Activated CD4-positive, CD25-positive, alpha-beta regulatory T cell treated with anti-CD3 and anti-CD28 coated beads, Interleukin-2, amount 50 U/mL, for 24 hours (primary cell): ENCODE measurements at regions not wholly inside any gene's neighbourhood (a gene's known extent, or its start where the extent isn't known, plus 50 kb on each side); places are given as distances from the start of the nearest gene placed in this dataset.

Experiments used
- ATAC-seq, 2 donors: fragments of 150-1000 bp; cut with Tn5 transposase; one replicate each; pipeline ENCODE4 v1.10.0; 2021; ENCODE audit warnings: mild to moderate bottlenecking in 1 of 2, moderate library complexity in 1 of 2

DNA sequence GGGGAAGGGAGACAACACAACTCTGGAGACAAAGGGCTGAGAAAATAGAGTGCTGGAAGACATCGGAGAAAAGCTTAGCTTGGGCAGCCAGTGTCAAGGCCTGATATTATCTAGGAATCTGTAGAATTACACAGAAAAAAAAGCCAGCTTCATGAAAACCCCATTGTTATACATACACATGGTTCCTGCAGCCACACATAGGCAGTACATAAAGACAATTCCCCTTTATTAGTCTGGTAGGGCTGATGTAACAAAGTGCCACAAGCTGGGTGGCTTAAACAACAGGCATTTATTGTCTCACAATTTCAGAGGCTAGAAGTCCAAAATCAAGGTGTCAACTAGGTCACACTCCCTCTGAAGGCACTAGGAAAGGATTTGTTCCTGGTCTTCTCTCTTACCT lies 503.5 kb downstream of the MID1IP1 start:
- ATAC-seq, result no peak

DNA sequence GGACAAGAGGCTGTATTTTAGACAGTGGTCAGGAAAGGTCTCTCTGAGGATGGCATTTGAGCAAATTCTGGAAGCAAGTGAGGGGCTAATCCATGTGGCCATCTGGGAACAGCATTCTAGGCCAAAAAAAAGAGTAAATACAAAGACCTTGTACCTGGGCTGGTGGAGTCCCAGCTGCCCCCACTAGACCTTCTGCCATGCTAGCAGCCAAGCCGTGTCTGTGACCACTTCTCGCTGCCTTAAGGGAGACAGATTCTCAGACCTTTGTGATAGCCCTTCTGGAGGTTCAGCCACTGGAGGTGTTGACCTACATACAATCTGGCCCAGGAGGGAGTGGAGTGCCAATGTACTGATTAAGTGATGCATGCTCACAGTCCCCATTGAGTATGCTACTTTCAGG lies 506.2 kb downstream of the MID1IP1 start:
- no peak for ATAC-seq

DNA sequence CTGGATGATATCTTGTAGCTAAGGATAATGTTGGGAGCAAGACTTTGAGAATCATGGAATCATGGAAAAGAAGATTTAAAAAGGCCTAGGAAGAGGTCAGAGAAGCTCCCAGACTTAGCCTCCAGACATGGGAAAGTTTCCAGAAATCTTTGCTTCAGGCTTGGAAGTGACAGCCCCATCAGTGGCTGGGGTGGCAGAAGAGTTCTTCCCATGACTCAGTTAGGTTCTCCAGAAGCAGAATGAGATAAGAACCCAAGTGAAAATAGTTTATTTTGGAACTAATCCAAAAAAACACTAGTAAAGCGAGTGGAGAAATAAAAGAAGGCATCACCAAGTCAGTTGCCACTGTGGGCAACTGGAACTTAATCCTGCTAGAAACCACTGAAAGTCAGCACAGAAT lies 506.9 kb downstream of the MID1IP1 start:
- no peak for ATAC-seq

DNA sequence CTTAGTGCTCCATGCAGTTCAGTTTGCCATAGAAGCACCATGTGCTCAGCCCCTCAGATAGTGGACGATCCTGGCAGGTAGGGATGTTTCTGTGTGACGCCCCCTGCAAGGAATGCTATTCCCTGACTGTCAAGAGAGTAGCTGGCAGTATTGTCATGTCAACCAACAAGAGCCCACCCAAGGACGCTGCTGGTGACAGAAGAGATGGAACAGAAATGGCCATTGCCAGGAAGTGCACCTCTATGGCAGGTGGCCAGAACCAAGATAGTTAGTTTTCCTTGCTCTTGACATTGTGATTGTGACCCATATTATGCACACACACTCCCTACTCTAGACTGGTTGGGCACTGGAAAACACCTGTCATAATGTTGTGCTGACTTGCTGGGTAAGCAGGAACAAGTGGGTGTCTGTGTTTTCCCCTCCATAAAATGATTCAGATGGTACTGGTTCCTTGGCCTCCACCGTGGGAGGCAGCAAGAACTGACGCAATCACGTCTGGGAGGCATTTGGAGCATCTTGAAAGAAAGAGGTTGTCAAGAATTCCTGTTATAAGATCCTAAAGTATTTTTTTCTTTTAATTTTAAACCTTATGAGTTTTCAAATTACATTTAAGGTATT lies 507.9 kb downstream of the MID1IP1 start:
- ATAC-seq, result peak; percentile 90 to 92

- ATAC-seq, result peak; percentile 67 to 73
These were observed 508.5 kb downstream of the MID1IP1 start for GRCh38 chrX:39309721-39310152.

GRCh38 chrX:39310891-39311290 lies 509.6 kb downstream of the MID1IP1 start:
- no peak for ATAC-seq

- no peak for ATAC-seq
These were observed 510.4 kb downstream of the MID1IP1 start for GRCh38 chrX:39311646-39312045.

DNA sequence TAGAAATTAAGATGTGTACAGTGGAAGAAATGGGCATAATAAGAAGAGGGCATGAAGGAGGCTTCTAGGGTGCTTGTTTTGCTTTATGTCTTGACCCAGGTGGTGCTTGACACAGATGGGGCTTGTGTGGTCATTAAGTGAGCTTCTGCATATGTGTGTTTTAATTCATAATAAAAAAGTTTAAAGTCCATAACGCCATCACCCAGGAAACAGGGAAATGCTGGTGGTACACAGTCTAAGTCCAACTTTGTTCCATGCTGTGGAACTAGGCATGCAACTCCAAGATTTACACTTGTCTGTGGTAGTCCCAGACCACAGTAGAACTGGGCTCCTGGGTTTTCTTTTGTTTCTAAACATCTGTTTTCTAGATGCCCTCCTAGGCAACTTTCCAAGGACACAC lies 511.9 kb downstream of the MID1IP1 start:
- ATAC-seq, result no peak

DNA sequence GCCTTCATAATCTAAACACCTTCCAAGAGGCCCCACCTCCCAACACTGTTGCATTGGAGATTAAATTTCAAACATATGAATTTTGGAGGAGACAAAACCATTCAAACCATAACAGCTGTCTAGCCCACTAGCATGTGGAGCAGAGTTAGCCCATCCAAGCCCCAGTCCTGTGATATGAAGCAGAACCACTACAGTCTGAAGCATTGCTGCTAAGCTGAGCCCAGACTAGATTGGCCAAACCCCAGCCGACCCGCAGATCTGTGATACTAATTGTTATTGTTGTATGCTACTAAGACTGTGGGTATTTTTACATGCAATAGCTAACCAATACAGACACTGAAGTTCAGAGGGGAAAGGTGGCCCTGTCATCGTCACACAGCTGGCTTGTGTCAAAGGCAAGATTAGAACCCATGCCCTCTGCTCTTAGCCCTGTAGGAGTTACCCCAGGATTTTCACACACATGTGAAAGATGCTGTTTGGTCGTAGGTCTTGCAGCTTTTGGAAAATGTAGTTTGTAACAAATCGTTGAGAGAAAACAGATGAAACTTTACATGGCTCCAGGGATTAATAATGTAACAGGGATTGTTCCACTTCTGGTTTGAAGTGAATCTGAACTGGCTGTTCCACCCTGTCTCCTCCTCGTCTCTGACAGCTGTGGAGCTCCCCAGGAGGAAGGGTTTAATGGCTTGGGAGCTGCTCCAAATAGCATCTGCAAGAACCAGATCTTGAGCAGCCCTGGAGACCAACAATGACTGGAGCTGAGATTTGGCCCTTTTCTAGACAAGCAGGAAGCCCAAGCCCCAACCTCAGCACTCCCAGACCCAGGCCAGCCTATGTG lies 517.5 kb downstream of the MID1IP1 start:
- ATAC-seq, result no peak

GRCh38 chrX:39320165-39320564 lies 518.9 kb downstream of the MID1IP1 start:
- peak; percentile 37 to 55 for ATAC-seq

GRCh38 chrX:39322496-39322895 lies 521.2 kb downstream of the MID1IP1 start:
- ATAC-seq, result no peak

DNA sequence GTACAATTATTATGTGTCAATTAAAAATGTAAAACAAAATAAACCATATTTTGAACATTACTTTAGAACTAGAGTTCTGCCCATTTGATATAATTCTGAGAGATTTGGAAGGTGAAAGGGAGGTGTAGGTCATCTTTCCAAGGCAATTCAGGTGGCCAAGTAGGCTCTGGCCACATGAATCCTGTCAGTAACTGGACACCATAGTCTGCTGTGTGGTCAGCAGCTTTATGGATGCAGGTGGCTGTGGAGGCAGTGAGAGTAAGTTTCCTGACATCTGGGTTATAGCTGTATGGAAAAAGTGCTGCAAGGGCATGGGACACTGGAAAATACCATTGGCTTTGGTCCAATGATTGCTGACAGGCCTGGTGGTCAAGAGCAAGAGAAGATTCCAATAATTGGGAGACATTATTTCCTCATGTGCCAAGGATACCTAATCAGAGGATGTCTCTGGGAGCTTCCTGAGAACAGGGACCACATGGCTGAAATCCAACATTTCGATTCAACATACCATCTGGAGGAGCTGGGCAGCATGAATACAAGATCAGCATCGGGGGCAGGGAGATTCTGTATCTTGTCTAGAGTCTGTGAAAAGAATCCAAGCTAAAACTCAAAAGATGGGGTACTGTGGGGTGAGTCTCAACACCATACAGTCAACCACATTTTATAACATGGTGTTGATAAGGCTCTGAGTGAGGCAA lies 523.1 kb downstream of the MID1IP1 start:
- no peak for ATAC-seq

GRCh38 chrX:39327255-39327654 lies 526.0 kb downstream of the MID1IP1 start:
- peak; percentile 50 to 60 for ATAC-seq

- no peak for ATAC-seq
These were observed 526.4 kb downstream of the MID1IP1 start for GRCh38 chrX:39327705-39328104.

- peak; percentile 52 to 60 for ATAC-seq
These were observed 527.4 kb downstream of the MID1IP1 start for GRCh38 chrX:39328661-39329060.

DNA sequence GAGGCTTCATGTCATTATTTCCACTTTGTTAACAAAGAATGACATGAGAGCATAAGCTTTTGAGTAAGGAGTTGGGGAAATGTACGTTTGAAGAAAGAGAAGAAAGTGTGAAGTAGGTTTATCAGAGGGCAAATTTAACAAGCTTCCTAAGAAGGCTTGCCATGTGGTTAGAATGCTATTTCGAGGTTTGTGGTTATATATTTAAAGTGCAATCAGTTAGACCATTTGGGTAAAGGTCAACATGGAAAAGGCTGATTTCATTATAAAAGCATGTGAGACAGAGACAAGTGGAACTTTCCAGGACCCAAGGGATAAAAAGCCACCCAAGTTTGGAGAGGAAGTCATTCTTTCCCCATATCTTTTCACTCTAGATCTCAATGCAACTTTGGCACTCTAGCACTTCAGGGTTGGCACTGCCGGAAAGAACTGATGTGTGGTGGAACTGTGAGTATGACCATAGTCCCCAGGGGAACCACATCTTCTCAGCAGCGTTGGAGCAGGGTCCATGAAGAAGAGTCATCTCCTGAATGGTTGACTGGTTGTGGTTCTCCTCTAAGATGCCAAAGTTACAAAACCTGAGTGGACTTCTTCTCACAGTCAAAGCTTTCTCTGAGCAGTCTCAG lies 529.9 kb downstream of the MID1IP1 start:
- peak; percentile 37 to 55 for ATAC-seq

DNA sequence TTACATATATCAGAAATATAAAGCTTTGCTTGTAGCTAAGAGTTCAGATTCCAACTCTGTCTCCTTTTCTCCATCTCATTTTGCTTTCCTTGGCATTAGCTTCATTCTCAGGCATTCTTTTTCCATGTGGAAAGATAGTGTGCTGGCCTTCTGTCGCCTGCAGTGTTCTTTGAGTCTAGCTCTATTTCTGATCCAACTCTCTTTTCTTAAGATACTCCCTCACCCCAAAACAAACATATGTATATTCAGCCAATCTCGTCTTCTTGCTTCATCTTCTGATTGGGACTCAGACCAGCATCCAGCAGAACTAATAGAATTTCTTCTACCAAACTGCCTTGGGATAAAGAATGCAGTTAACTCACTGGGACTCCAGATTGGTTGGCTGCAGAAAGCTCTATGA lies 532.2 kb downstream of the MID1IP1 start:
- no peak for ATAC-seq

DNA sequence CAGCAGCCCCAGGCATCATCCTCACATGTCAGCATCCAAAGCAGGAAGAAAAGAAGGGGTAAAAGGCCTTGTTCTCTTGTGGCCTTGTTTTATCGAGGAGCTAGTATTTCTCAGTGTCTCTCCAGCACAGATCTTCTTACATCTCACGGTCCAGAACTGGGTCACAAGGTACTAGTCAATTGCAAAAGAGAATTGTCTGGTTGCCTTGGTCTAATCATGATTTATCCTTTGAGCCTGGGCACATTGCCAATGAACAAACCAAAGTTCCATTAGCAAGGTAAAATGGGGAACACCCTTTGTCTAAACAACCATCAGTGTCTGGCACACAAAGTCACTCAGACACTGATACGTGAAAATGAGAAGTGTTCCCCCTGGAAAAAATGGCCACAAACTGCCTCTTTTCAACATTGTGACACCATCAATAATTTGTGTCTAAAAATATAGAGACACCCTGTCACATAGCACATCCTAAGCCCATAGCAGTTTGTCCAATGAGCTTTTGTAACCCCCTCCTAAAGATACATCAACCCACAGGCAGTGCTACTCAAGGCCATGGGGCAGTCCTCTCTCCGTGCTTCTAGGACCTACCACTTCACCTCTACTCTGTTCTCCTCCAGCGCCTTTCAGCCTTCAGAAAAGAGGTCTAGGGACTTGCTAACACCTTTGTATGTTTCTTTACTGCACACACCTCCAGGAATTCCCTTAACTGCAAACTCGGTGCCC lies 534.4 kb downstream of the MID1IP1 start:
- peak in 1 of 2 donors; percentile 12 for ATAC-seq

DNA sequence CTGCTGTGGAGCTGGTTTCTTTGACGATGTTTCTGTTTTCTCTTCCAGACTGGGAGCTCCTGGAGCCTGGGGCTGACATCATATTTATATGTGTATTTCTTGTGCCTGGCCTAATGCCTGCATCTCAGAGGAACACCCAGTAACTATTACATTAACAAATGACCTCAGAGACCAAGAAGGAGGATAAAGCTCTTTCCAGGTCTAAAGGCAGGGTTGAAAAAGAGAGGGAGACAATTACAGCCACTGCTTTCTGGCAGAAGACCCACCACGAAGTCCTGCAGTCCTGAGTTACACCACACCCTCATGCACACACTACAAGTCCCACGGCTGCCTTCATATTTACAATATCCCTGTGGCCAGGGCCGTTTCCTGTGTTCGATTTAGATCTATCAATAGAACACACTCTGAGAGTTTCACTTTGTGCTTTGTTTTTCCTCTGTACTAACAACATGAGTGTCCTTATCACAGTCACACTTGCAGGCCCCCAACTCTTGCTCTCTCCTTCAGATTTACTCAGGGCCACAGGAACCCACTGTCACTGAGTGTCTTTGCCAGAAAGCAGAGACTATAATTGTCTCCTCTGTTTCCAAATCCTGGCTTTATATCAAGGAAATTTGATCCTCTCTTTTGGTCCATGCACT lies 535.5 kb downstream of the MID1IP1 start:
- peak; percentile 79 to 84 for ATAC-seq

GRCh38 chrX:39337451-39337850 lies 536.2 kb downstream of the MID1IP1 start:
- ATAC-seq, result no peak

DNA sequence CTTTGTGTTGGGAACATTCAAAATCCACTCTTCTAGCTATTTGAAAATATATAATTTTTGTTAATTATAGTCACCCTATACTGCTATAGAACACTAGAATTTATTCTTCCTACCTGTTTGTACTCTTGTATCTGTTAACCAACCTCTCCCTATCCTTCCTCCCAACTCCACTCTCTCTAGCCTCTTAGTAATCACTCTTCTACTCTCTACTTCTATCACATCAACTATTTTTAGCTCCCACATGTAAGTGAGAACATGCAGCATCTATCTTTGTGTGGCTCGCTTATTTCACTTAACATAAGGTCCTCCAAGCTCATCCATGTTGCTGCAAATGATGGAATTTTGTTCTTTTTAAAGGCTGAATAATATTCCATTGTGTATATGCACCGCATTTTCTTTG lies 537.3 kb downstream of the MID1IP1 start:
- no peak for ATAC-seq
